GM18951 (cell line): ENCODE measurements at regions not wholly inside any gene's neighbourhood (a gene's known extent, or its start where the extent isn't known, plus 50 kb on each side); places are given as distances from the start of the nearest gene placed in this dataset.
"Not testable (repeated sequence)": the region's sequence is repeated elsewhere in the genome, so short reads cannot be mapped to it uniquely, and the experiment has no call there.

Experiments used
- POLR2A ChIP-seq: IDR thresholded peaks from 4 replicates; pipeline ENCODE4 v1.6.1; 2011; ENCODE audit warnings: mild to moderate bottlenecking; ENCODE audit not compliant: insufficient read length, insufficient read depth; ENCODE audit errors: extremely low read depth
- in situ Hi-C: fragments of 300-500 bp; cut with MboI; formaldehyde crosslinking; loops from one replicate; pipeline ENCODE4 v1.12.0; 2022; ENCODE audit warnings: low sequenced_read_pairs, mixed read lengths, inconsistent platforms; ENCODE audit not compliant: unreplicated experiment

- in situ Hi-C loops, result no loop called here
- no peak for TF ChIP-seq POLR2A
Observed at GRCh38 chrX:13377550-13377934, 57.7 kb upstream of the ATXN3L start.

GRCh38 chrX:13376857-13377549, 57.1 kb upstream of the ATXN3L start:
- no peak for TF ChIP-seq POLR2A
- in situ Hi-C loops, result no loop called here

DNA sequence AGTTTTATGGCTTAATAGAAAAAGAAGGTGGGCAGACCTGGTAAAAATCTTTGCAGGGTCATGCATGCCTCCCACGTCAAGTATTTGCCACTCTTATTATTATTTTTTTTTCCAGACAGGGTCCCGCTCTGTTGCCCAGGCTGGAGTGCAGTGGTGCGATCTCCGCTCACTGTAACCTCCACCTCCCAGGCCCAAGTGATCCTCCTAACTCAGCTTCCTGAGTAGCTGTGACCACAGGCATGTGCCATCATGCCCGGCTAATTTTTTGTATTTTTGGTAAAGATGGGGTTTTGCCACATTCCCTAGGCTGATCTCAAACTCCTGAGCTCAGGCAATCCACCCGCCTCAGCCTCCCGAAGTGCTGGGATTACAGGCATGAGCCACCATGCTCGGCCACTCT, 55.7 kb upstream of the ATXN3L start:
- in situ Hi-C loops, result not testable (repeated sequence)

DNA sequence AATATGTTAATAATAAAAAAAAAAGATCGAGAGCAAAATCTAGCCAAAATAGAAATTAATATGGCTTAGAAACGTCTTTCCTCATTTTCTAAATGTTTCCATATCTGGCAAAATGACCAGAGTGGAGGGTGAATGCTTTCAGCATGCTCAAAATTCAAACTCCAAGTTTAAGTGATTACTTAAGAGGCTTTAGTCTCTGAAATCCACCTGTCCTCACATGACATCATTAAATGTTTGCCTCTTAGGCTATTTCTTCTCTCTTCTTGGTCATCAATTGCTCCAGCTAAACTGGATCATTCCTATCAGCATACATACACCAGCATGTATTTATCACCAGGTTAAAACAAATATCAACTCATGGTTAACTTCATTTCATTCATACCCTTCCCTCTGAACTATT, 54.5 kb upstream of the ATXN3L start:
- no peak for TF ChIP-seq POLR2A
- in situ Hi-C loops, result no loop called here

DNA sequence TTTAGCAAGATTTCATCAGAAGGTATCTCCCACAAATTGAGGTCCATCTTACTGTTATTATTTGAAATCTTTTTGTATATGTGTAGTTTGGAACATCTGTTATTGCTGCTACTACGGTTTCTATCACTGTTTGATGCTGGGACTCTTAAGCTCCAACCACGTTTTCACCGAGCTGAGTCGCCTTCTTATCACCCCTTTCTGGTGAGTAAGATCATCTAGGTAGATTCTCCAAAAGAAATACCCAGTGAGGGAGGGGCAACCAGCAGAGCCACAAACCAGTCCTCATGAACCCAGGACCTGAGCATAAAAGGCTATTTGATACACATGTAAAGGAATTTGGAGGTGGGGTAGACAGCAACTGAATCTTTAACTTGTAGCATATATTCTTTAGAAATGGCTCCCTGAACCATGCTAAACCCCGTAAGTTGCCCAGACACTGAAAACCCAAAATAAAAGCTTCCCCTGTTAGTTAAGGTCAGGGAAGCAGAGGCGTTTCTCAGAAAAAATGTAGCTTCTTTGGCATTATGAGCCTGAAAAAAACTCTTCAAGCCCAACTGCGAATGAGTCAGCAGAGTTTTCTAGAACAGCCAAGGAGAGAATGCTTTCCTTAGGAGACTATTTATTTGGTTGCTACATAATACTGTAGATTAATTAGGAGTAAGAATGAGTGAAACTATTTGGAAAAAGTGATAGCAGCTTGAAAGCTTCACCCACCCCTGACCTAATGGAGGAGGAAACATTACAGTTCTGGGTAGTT, 53.8 kb upstream of the ATXN3L start:
- in situ Hi-C loops, result no loop called here
- no peak for TF ChIP-seq POLR2A

DNA sequence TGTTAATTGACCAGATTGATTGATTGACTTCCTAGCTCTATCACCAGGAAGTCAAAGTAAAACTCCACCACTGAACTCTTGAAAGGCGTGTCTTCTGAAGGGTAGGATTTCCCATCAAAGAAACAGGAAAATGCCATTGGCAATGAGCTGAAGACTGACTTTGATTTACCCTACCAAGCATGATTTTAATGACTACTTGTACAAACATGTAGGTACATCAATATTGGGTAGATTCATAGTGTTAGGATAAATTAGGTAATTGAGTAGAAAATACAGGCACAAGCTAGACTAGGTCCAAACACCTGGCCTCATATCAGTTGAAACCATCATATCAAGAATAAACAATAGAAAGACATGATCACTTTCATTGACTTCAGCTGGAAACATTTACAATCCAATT, 53.2 kb upstream of the ATXN3L start:
- TF ChIP-seq POLR2A, result no peak
- in situ Hi-C loops, result no loop called here

DNA sequence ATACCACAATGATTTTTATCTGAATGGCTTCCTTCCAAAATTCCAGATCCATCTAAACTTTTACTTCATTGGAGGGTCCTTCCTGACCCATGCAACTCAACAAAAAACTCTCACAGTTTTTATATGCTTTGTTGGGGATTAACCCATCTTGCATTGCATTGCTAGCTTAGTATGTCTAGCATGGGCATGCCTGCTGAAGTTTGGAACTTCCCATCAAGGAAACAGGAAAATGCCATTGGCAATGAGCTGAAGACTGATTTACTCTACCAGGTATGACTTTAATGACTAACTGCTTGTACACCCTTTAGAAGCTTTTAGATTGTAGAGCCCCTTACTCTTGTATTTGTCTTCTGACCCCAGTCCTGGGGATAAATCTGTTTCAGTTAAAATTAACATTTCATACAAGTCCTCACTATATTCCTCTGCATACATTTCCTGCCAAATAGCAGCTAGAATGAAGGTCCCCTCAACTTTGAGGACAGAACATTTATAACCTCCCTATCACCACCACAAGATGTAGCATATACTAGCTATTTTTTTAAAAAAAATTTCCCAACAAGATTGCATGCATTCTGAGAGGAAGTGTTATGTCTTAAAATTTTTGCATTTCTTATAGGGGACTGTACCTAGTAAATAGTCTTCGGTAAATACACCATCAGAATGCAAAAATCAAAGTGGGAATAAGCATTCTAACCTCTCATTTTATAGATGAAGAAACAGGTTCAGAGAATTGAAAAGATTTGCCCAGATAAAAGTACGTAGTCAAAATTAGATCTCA, 52.5 kb upstream of the ATXN3L start:
- TF ChIP-seq POLR2A, result no peak
- in situ Hi-C loops, result no loop called here

GRCh38 chrX:13371186-13371585, 51.3 kb upstream of the ATXN3L start:
- no peak for TF ChIP-seq POLR2A
- in situ Hi-C loops, result no loop called here

DNA sequence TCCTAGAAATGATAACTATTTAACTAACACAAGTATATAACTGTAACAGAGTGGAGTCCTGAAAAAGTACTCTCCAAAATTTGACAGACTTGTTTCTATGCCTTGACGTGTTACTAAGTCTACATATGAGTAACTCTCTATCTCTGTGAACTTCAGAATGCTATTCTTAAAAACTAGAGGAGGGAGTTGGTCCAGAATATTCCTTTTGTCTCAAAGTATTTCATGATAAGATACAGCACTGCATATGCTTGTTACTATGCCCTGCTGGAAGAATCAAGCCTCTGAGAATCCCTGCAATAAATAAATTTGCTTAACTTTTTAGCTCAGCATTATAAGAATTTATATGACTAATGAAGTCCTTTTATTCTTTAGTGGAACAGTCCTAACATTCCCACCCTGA, 50.9 kb upstream of the ATXN3L start:
- in situ Hi-C loops, result no loop called here
- no peak for TF ChIP-seq POLR2A
